ENCODE measurements at regions not wholly inside any gene's neighbourhood (a gene's known extent, or its start where the extent isn't known, plus 50 kb on each side); places are given as distances from the start of the nearest gene placed in this dataset.

DNA sequence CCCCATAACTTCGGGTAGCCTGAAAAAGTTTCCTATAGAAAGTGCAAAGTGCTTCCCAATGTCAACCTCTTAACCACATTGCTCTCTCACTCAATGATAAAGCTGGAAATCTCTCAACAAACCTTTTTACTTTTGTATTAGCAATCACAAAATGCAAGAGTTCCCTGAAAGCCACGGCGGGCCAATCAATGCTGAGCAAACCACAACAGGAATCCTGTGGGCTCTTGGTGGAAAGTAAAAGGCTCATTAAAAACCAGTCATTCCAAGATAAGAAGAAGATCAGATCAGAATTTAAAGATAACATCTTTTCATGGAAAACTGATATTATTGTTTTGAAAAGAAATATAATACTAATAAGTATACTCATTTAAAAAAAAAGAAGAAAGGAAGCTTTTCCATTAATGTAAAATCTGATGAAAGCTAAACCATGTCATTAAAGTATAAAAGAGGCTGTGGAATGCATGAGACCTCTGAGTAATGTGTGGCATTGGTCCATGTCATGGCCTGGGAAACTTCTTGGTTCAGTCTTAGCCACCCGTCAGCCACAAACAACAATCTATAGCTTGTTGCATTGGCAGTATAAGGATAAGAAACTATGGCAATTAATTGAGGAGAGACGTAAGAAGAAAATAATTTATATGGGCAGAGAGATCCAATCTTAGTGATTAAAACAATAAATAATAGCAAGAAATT is 1066.1 kb upstream of the SORCS1 start:
- TF ChIP-seq EZH2 (IDR thresholded peaks at IDR 0.05) (no peak), POLR2AphosphoS5 (IDR thresholded peaks at IDR 0.05; ENCODE audit: borderline replicate concordance, low read depth, low read length) (no peak), FOXP2 (optimal IDR thresholded peaks at IDR 0.05; ENCODE audit: control extremely low read depth, extremely low read length, insufficient read depth) (no peak)

Data from SK-N-MC (cell line).